NCI-H1417 treated with DMSO at 0.1 percent for 48 hours (cell line): ENCODE measurements at regions not wholly inside any gene's neighbourhood (a gene's known extent, or its start where the extent isn't known, plus 50 kb on each side); places are given as distances from the start of the nearest gene placed in this dataset.
A peak's percentile ranks its signal among the peaks of the same experiment; 100 is the strongest.

Experiments
- DNase-seq: peaks from one replicate; lab custom pipeline; 2025; lab: John Stamatoyannopoulos, UW

DNA sequence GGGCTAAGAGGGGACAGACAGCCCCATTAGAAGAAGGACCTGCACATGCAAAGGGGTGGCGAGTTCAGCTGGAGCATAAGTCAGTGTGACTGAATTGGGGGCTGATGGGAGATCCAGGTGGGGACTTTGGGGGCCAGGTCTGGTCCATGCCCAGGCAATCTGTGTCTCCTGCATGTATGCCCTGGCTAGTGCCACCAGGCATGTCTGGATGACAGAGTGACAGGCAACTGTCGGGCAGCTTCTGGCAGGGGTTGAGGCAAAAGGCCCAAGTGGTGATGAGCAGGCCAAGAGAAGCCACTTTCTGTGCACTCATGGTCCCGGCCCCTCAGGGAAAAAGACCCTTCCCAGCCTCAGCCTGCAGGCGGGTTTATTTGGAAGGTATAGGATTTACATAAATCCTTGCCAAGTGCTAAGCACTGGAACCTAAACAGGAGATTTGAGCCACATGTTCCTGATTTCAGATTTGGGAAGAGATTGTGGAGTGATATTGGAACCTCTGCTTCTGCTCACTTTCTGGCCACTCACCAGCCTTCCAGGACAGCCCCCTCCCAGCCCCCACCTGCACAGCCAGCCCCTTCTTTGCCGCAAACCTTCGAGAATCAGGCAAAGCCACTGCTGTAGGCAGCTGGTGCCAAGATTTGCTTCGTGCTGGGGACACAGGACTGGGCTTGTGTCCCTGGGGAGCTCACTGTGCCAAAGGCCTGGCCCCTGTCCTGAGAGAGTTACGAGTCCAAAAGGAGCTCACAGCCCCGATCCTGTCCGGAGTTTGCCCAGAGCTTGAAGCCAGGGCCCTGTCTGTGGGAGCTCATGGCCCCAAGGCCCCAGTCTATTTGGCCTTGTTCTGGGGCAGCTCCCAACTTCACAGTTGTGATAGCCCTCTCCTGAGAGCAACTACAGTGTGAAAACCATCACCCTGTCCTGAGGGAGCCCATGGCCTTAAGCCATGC, 232.5 kb upstream of the RTL1 start:
- no peak for DNase-seq

DNA sequence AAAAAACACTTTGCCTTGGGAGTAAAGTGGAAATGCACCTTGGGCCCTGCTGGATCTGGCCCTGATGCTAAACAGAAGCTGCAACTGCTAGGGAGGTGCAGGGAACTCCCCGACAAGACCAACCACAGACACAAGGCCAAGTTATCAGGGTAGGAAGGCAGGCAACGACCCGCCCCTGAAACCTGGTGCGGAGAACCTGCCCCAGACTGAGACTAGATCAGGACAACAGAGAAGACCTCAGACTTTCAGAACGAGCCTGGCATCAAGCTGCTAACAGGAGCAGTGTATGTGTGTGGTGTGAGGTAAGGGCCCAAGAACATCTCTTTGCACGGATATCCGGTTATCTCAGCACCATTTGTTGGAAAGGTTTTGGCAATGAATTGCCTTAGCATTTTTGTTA, 233.7 kb upstream of the RTL1 start:
- DNase-seq: no peak

DNA sequence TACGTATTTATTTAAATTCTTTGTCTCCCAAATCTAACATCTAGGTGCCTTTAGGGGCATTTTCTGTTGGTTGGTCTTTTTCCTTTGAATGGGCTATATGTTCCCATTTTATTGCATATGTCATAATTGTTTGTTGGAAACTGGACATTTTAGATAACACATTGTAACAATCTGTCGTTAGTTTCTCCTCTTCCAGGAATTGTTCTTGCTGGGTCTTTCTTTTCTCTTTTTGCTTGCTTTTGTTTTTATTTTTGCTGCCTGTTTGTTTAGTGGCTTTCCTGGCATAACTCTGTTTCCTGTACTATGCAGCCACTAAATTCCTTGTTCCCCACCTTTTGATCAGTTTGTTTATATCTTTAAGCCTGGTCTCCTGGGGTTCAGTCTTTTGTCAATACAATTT, 244.3 kb upstream of the RTL1 start:
- no peak for DNase-seq

DNA sequence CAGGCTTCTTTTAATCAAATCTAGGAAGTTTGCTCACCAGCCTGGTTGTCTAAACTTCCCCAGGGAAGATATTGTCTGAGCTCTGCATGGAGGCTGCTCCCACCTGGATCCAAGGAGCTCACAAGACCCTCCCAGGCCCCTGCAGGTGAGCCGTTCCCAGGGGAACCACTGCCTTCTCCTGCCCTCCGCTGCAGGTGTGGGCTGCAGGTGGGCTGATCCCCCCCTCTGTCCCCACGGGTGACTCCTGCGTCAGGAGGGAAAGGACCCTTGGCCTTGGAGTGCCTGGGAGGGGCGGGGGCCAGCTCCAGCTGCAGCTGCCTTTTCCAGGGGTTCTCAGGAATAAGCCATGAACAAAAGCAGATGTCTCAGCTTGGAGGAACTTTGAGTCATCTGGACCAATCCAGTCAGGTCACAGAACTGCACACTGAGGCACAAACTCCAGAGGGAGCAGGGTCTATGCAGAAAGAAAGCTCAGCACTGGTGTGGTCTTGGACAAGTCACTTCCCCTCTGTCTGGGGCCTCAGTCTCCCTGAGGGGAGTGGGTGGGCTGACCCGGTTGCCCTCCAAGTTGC, 246.6 kb upstream of the RTL1 start:
- no peak for DNase-seq

DNA sequence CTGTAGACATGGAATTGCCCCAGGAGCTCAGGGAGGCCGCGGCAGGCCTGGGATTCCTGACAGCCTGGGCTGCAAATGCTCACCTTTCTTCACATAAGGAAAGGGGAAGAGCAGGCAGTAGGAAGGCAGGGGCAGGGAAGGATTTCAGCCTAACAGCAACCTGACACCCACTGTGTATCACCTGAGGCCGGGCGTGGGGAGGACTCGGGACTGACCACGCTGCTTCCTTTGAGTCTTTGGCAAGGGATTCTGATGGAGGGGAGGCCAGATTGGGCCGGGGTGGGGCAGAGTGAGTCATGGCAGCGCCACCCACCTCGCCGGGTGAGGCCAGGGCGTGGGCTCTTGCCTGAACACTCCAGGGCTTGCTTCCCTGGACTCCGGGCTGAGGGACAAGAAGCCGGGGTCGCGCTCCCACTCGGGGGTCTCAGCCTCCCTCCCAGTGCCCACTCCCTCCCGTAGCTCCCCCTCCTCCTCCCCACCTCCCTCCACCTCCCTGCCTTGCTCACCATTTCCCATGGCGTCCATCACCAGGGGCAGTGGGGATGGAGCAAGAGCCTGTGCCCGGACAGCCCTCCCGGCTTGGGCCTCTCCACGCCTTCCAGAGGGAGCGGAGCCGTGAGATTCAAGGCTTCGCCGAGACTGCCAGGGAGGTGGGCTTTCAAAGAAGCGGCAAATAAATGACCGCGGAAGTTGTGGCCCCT, 247.9 kb upstream of the RTL1 start:
- no peak for DNase-seq

DNA sequence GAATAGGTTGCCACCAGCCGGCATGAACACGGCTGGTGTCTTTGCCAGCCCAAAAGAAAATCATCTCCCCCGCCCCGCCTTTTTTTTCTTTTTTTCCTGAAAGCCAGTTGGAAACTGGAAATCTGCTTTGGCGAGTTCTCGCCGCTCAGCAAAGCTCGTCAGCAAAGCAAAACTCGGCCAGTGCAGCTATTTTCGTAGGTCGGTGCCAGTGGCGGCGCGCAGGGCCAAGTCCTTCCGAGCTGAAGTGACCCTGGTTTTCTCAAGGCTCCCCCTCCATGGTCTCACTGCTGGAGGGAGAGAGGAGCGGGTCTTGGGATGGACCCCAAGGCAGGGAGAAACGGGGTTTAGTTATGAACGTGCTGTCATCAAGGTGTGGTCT, 248.4 kb upstream of the RTL1 start:
- DNase-seq: no peak

DNA sequence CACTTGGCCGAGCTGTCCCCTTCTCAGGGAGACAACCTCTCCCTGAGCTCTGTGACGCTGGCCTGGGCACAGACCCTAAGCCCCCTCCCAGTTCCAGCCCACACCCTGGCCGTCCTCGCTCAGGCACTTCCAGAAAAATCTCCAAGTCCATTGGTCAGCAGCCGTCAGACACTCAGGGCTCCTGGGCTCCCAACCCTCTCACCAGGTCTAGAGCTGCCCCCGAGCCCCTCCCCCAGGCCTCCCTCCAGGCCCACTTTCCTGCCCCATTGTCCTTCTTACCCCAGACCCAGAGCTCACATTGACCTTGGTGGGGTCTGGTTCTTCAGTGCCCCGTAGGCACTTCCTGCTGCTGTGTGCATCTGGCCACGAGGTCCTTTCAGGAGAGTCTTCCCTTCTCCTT, 249.3 kb upstream of the RTL1 start:
- DNase-seq: no peak

DNA sequence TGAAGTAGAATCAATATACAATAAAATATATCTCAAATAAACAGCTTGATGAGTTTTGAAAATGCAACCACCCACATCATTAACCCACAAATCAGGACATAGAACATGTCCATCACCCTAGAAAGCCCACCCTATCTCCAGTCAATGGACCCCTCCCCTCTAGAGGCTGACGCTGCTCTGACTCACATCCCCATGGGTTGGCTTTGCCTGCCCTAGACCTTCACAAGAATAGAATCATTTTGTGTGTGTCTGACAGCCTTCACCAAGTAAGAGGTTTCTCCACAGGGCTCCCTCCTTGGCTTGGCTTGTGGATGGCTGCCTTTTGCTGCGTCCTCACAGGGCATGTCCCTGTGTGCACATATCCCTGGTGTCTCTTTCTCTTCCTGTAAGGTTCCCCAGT, 250.2 kb upstream of the RTL1 start:
- no peak for DNase-seq

DNA sequence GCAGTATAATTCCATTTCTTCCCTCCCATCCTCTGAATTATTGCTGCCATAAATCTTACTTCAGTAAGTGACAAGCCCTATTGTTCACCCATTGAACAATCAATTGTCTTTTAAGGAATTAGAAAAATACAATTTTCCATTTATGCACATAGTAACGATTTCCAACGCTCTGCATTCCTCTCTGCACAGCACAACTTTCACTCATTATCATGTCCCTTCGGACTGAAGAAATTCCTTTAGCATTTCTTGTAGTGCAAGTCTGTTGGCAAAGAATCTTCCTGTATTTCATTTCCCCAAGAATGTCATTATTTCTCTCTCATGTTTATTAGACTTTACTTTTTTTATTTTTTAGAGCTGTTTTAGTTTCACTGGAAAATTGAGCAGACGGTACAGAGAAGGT, 252.1 kb upstream of the RTL1 start:
- DNase-seq: no peak

DNA sequence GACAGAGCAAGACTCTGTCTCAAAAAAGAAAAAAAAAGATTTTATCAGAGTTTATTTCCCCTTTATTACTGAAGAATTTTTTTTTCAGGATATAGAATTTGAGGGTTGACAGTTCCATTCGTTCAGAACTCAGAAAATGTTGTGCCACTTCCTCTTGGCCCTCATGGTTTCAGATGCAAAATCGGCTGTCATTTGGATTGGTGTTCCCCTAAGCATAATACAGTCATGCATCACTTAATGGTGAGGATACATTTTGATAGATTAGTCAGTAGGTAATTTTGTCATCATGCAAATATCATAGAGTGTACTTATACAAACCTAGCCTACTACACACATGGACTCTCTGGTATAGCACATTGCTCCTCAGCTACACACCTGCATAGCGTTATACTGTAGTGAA, 263.9 kb upstream of the RTL1 start:
- DNase-seq: no peak

DNA sequence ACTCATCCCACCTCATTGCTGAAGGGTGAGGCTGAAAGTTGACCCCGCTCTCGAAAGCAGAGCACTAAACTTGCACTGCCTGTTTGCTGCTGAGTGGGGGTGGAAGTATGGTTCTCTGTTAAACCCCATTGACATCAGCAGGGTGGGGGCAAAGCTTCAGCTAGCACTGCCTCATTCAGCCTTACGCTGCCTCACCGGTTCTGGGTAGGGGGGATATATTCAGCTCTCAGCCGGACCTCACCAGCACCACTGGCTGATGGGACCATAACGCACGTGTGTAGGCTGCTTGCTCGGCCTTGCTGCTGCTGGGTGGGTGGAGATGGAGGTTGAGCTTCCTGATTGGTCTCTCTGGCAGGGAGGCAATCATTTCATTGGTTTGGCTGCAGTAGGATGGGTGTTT, 265.7 kb upstream of the RTL1 start:
- DNase-seq: no peak

DNA sequence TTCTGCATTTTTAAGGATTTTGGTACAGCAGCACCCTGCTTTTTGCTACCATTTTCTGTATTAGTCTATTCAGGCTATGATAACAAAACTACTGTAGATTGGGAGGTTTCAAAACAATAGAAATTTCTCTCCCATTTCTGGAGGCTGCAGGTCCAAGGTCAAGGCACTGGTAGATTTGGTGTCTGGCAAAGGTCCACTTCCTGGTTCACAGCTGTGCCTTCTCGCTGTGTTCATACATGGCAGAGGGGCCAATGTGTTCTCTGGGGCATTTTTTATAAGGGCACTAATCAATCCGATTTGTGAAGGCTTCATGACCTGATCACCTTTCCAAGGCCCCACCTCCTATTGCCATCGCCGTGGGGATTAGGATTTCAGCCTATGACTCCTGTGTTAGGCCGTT, 268.1 kb upstream of the RTL1 start:
- no peak for DNase-seq

DNA sequence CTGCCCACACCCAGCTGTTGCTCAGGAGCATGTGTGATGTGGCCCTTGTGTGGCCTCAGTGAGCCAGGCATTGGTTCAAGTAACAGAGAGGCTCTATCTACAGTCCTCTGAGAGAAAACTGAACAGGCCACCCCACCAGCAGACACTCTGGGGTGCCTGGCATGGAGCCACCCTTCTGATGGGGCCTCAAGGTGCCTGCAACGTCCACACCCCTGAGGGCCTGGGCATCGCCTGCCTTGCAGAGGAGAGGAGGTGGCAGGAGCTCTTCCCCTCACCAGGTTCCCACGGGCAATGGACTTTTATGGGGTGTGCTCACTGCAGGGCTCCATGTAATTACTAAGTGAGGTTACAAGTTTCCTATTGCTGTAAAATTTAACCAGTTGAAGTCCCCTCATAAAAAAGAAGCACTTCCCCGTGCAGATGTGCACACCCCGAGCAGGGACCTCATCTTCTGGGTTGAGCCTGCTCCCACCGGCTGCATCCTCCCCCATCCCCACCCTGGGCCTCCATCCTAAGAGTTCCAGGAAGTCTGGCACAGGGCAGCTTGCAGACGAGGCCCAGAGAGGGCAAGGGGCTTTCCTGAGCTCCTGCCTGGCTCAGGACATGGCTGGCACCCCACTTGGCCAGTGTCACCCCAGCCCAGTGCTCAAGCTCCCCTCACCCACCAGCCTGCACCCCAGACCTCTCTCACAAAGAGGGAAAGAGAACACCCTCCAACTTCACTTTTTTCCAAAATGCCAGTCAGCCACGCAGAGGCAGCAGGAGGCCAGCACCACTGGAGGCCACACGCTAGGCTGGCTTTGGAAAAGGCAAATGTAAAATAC, 270.4 kb upstream of the RTL1 start:
- no peak for DNase-seq

DNA sequence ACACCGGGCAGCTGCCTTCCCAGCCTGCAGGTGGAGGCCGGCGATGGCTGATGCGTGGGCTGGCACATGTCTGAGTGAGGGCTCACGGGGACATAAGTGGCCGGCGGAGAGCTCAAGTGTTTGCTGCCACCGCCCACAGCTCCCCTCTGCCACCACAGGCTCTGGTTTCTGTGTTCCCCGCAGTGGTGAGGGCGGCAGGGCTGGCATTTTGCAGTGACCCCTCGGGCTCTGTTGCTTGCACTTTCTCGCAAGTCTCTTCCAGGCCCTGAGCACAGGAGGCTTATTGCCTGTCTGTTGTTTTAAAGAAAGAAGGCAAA, 271.0 kb upstream of the RTL1 start:
- DNase-seq: peak; percentile 58

DNA sequence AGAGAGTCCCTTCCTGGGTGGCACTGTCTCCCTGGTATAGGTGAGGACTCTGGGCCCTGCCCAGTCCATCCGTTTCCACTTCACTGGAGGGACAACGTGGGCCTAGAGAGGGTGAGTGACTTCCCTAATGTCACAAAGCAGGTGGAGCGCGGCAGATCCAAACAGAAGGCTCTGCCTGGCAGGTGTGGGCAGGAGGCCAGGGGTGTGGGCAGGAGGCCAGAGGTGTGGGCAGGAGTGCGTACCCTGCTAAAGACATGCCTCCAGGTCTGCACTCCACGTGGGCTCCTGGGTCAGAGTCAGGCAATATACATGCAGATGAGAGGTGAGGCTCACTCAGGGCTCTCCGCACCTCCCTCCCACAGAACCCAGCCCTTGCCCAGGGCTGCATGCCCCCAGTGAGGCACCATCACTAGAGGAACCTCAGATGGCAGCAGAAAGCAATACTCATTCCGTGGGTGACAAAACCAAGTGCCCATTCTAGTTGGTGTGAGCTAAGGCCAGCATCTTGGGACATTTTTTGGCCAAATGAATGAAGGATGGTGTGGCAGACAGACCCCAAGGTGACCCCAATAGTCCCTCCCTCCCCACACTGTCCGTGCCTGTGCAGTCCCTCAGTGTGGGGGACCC, 271.6 kb upstream of the RTL1 start:
- DNase-seq: no peak

DNA sequence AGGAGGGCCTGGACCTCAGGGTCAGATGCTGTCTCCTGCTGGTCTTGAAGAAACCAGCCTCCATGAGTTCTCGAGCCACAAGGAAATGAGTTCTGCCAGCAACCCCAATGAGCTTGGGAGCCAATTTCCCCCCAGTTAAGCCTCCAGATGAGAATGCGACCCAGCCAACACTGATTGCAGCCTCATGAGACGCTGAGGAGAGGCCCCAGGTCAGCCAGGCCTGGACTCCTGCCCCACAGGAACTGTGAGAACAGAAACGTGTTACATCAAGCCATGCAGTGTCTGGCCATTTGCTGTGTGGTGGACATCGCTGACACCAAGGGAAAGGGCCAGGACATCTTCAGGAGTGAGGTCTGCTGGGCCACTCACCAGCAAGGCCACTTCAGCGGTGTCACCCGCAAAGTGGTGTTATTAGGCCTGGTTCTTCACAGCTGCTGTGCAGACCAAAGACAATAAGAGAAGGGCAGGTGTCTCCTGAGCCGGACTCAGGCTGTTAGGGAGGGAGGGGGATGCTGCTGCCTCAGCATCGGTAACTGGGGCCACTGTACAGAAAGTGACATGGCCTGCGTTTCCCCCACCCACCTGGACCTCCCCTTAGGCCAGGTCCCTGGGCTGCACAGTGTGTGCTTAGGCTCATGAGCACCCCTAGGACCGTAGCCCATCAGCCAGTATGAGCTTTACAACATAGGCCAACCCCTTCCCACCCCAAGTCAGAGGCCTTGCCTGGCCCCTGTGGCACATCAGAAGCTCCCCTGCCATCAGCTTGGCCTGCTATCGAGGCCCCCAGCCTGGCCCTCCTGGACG, 272.4 kb upstream of the RTL1 start:
- no peak for DNase-seq

DNA sequence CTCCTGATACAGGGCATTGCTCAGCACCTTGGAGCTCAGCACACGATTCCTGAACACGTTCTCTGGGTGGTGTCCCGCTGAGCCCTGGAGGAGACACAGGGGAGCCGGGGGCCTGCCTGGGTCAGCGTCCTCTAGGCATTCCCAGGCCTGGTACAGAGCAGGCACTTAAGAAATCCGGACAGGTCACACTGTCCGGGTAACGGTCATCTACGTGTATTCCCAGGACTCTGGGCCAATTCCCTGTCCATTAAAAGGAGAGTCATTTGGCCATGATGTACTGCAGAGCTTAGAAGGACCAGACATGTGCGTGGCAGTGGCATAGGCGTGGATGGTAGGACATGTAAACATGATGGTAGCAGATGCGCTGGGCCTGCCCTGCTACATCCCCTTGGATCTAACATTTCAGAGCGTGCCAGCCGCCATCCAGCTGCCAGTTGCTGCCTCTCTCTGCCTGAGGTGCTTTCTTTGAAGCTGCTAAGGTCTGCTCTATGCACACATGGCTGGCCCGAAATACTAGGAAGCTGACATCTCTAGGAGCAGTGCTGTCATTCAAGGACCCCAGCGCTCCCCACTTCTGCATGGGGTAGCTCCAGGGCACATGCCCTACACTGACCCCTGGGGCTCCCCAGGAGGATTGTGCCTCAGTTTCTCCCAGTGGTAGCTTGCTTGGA, 273.1 kb upstream of the RTL1 start:
- DNase-seq: no peak

DNA sequence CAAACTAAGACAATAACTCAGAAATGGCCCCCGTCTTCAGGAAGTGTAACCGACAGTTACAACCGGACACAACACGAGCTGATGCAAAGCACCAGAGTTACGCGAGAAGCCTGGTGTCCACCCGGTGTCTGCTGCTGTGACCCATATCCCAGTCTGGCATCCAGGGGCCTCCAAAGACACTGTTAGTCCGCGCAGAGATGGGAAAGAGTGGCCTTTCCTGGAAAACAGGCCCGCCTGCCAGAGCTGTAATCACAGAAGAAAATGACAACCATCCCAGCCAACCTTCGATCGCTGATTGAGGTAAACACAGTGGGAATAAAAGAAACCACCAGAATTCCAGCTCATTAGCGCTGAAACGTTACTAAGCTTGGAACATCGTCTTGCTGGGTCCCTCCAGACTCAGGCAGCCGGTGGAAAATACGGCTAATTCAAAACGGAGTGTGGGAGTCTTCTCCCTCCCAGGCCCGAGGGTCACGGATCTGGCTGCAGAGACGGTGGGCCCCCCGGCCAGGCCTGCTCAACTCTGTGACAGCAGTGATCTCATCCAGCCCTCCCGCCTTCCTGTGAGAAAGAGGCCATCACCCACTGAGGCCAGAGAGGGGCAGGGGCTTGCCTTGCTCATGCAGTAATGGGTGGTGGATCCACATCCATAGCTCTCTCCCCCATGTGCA, 273.9 kb upstream of the RTL1 start:
- no peak for DNase-seq

DNA sequence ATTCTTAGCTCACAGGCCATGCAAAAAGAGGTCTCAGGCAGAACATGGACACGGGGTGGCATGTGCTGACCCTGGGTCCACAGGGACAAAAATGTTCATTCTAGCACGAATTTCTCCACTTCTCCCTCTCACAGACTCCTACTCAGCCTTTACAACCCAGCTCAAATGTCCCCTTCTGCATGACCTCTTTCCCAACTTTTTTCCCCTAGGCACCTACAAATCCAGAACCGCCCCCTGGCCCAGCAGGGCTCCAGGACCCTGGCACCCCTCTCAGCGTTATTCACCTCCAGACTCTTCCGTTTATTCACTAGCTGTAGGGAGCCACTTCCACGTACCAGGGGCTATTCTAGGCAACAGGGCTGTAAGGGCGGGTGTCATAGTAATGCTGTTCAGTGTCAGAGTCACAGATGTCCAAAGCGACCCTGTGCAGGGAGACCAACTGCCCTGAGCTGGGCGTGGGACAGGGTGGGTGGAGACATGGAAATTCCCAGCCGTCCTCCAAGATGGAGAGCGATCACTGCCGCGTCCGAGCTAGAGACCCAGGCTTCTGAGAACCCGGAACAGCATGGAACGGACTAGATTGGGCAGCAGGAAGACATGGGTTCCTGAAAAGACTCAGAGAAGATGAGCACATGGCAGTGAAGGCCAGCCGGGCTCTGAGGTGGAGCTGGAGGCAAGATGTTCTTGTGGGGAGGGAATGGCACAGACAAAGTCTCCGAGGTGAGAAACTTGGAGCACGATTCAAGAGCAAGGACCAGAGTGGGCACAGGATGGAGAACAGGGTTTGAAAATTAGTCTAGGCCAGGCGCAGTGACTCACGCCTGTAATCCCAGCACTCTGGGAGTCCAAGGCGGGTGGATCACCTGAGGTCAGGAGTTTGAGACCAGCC, 274.9 kb upstream of the RTL1 start:
- no peak for DNase-seq
